Activated CD8-positive, alpha-beta memory T cell treated with anti-CD3 and anti-CD28 coated beads, Interleukin-2, amount 50 U/mL, for 4 hours (primary cell): ENCODE measurements at regions not wholly inside any gene's neighbourhood (a gene's known extent, or its start where the extent isn't known, plus 50 kb on each side); places are given as distances from the start of the nearest gene placed in this dataset.

ENCODE experiments used
- DNase-seq: peaks from one replicate; pipeline ENCODE4 v3.0.0-alpha.2; 2020

GRCh38 chr13:85535316-85536084 is 263.7 kb downstream of the SLITRK6 start:
- DNase-seq: no peak

GRCh38 chr13:85533911-85534310 is 265.3 kb downstream of the SLITRK6 start:
- DNase-seq: no peak

GRCh38 chr13:85529218-85529594 is 270.0 kb downstream of the SLITRK6 start:
- DNase-seq: no peak

- DNase-seq: no peak
Observed at GRCh38 chr13:85528491-85529217, 270.6 kb downstream of the SLITRK6 start.

GRCh38 chr13:85527316-85527715 is 271.9 kb downstream of the SLITRK6 start:
- DNase-seq: no peak

- DNase-seq: no peak
Observed at GRCh38 chr13:85525411-85525810, 273.8 kb downstream of the SLITRK6 start.

GRCh38 chr13:85521657-85522056 is 277.6 kb downstream of the SLITRK6 start:
- no peak for DNase-seq

- no peak for DNase-seq
Observed at GRCh38 chr13:85520445-85520844, 278.8 kb downstream of the SLITRK6 start.

GRCh38 chr13:85519363-85519762 is 279.9 kb downstream of the SLITRK6 start:
- no peak for DNase-seq

GRCh38 chr13:85512421-85512820 is 286.8 kb downstream of the SLITRK6 start:
- DNase-seq: no peak

GRCh38 chr13:85509512-85509911 is 289.7 kb downstream of the SLITRK6 start:
- no peak for DNase-seq

GRCh38 chr13:85508683-85509329 is 290.4 kb downstream of the SLITRK6 start:
- DNase-seq: no peak

- no peak for DNase-seq
Observed at GRCh38 chr13:85503797-85504196, 295.4 kb downstream of the SLITRK6 start.

- no peak for DNase-seq
Observed at GRCh38 chr13:85501616-85502015, 297.6 kb downstream of the SLITRK6 start.

GRCh38 chr13:85500696-85501256 is 298.4 kb downstream of the SLITRK6 start:
- no peak for DNase-seq

GRCh38 chr13:85498774-85499173 is 300.4 kb downstream of the SLITRK6 start:
- DNase-seq: no peak

- no peak for DNase-seq
Observed at GRCh38 chr13:85497652-85498051, 301.6 kb downstream of the SLITRK6 start.

GRCh38 chr13:85492283-85492682 is 306.9 kb downstream of the SLITRK6 start:
- DNase-seq: no peak

GRCh38 chr13:85486663-85487062 is 312.6 kb downstream of the SLITRK6 start:
- no peak for DNase-seq

- DNase-seq: no peak
Observed at GRCh38 chr13:85473144-85473543, 326.1 kb downstream of the SLITRK6 start.

GRCh38 chr13:85469320-85469719 is 329.9 kb downstream of the SLITRK6 start:
- no peak for DNase-seq

GRCh38 chr13:85462792-85463425 is 336.3 kb downstream of the SLITRK6 start:
- DNase-seq: no peak

GRCh38 chr13:85461621-85462020 is 337.6 kb downstream of the SLITRK6 start:
- DNase-seq: no peak
